ENCODE measurements at regions not wholly inside any gene's neighbourhood (a gene's known extent, or its start where the extent isn't known, plus 50 kb on each side); places are given as distances from the start of the nearest gene placed in this dataset.
A peak's percentile ranks its signal among the peaks of the same experiment; 100 is the strongest.
"Not testable (repeated sequence)": the region's sequence is repeated elsewhere in the genome, so short reads cannot be mapped to it uniquely, and the experiment has no call there.

- intact Hi-C loops (cut with DNase I) = no loop called here
- DNase-seq = peak in 17 of 42 donors; percentile 7 to 80 (median 45)
Measured at GRCh38 chr17:63275318-63275970, 170.7 kb downstream of the CYB561 start.

- no peak for DNase-seq
- intact Hi-C loops (cut with DNase I) = no loop called here
Measured at GRCh38 chr17:63275971-63276745, 169.9 kb downstream of the CYB561 start.

- intact Hi-C loops (cut with DNase I) = no loop called here
Measured at GRCh38 chr17:63276821-63277220, 169.3 kb downstream of the CYB561 start.

GRCh38 chr17:63277629-63278028 is 168.5 kb downstream of the CYB561 start:
- no peak for DNase-seq
- intact Hi-C loops (cut with DNase I) = no loop called here

More at GRCh38 chr17:63276821-63277220, 169.3 kb downstream of the CYB561 start:
- no peak for DNase-seq

GRCh38 chr17:63278728-63279442 is 167.2 kb downstream of the CYB561 start:
- intact Hi-C loops (cut with DNase I) = no loop called here
- DNase-seq = no peak

GRCh38 chr17:63279498-63280230 is 166.4 kb downstream of the CYB561 start:
- intact Hi-C loops (cut with DNase I) = no loop called here
- no peak for DNase-seq

GRCh38 chr17:63282455-63282854 is 163.7 kb downstream of the CYB561 start:
- intact Hi-C loops (cut with DNase I) = no loop called here
- no peak for DNase-seq

- no peak for DNase-seq
- intact Hi-C loops (cut with DNase I) = no loop called here
Measured at GRCh38 chr17:63285551-63285950, 160.6 kb downstream of the CYB561 start.

GRCh38 chr17:63286254-63286653 is 159.9 kb downstream of the CYB561 start:
- intact Hi-C loops (cut with DNase I) = no loop called here
- no peak for DNase-seq

GRCh38 chr17:63287006-63287405 is 159.1 kb downstream of the CYB561 start:
- DNase-seq = peak in 13 of 42 donors; percentile 11 to 65 (median 38)
- intact Hi-C loops (cut with DNase I) = not testable (repeated sequence)

- intact Hi-C loops (cut with DNase I) = no loop called here
- no peak for DNase-seq
Measured at GRCh38 chr17:63289931-63290330, 156.2 kb downstream of the CYB561 start.

- no peak for DNase-seq
- intact Hi-C loops (cut with DNase I) = no loop called here
Measured at GRCh38 chr17:63290351-63290750, 155.8 kb downstream of the CYB561 start.

GRCh38 chr17:63290784-63291183 is 155.3 kb downstream of the CYB561 start:
- intact Hi-C loops (cut with DNase I) = no loop called here
- DNase-seq = no peak

GRCh38 chr17:63291258-63291657 is 154.8 kb downstream of the CYB561 start:
- intact Hi-C loops (cut with DNase I) = no loop called here
- no peak for DNase-seq

GRCh38 chr17:63292421-63292820 is 153.7 kb downstream of the CYB561 start:
- no peak for DNase-seq
- intact Hi-C loops (cut with DNase I) = no loop called here

- no peak for DNase-seq
Measured at GRCh38 chr17:63293323-63294075, 152.6 kb downstream of the CYB561 start.

GRCh38 chr17:63294776-63295175 is 151.3 kb downstream of the CYB561 start:
- DNase-seq = no peak
- intact Hi-C loops (cut with DNase I) = no loop called here

More at GRCh38 chr17:63293323-63294075, 152.6 kb downstream of the CYB561 start:
- intact Hi-C loops (cut with DNase I) = no loop called here

- DNase-seq = no peak
Measured at GRCh38 chr17:63295288-63295687, 150.8 kb downstream of the CYB561 start.

More at GRCh38 chr17:63295288-63295687, 150.8 kb downstream of the CYB561 start:
- intact Hi-C loops (cut with DNase I) = no loop called here

Data from head of caudate nucleus (tissue), 42 donors.